GM12875 (cell line): ENCODE measurements at regions not wholly inside any gene's neighbourhood (a gene's known extent, or its start where the extent isn't known, plus 50 kb on each side); places are given as distances from the start of the nearest gene placed in this dataset.

Source experiments
- H3K4me3 ChIP-seq: one replicate; pipeline ENCODE4 v1.5.1; 2011; ENCODE audit warnings: low read depth, low read length, control low read depth
- TF ChIP-seq, protein P1 (sequence below): IDR thresholded peaks from 2 replicates; pipeline ENCODE4 v1.5.1; 2011; ENCODE audit warnings: low read depth, mild to moderate bottlenecking, control low read depth, inconsistent platforms, low read length, moderate library complexity, borderline replicate concordance; ENCODE audit not compliant: insufficient read depth

DNA sequence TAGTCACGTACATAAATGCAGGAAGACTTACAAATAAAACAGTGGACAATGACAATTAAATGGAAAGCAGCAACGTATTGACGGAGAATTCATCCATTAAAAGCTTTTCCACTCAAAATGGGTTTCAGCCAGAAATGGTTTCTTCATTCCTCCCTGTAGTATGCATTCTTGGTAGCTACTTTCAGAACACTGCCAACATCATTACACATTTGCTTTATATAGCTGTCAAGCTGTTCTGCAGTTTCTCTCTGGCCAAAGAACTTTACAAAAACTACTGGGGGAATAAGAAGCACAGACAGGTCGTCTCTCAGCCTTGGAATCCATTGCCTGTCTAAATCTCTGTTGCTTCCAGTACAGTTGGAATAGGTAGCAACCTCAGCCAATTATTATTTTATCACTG, 84.1 kb upstream of the NCKAP5 start:
- TF ChIP-seq, protein P1, sequence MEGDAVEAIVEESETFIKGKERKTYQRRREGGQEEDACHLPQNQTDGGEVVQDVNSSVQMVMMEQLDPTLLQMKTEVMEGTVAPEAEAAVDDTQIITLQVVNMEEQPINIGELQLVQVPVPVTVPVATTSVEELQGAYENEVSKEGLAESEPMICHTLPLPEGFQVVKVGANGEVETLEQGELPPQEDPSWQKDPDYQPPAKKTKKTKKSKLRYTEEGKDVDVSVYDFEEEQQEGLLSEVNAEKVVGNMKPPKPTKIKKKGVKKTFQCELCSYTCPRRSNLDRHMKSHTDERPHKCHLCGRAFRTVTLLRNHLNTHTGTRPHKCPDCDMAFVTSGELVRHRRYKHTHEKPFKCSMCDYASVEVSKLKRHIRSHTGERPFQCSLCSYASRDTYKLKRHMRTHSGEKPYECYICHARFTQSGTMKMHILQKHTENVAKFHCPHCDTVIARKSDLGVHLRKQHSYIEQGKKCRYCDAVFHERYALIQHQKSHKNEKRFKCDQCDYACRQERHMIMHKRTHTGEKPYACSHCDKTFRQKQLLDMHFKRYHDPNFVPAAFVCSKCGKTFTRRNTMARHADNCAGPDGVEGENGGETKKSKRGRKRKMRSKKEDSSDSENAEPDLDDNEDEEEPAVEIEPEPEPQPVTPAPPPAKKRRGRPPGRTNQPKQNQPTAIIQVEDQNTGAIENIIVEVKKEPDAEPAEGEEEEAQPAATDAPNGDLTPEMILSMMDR: no peak
- H3K4me3 ChIP-seq: no peak overlapping the region

DNA sequence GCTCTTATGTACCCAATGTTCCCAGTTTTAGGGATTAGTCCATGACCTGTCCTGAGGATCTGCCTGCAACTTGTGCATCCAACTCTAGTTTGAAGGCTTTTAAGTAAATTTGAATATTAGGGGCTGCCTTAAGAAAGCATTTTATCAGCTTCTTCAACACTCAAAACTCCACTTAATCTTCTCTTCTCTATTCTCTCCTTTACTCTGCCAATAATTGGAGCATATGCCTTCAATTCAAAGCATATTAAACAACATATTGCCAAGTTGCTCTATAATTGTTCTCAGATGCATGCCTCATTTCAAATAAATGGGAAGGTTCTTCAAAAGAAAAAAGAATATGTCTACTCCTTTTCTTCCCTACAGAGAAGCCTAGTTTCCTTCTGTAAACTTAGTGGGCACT, 84.8 kb upstream of the NCKAP5 start:
- H3K4me3 ChIP-seq: no peak overlapping the region
- TF ChIP-seq, protein P1: no peak

DNA sequence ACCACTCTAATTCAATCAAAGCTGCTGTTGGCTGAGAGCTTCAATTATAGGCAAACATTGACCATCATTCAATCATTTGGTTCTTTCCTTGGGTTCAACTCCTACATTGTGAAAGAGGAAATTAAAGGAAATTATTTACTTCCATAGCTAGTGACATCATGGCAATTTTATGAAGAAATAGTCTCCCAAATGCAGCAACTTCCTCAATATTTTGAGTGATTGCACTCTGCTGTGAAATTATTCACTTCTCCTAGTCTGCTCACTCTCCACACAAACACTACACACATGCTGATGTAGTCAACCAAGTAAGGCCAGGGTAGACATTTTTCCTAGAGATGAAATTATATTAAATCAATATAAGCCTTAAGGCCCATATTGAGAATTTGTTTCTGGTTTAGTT, 86.7 kb upstream of the NCKAP5 start:
- H3K4me3 ChIP-seq: no peak overlapping the region
- TF ChIP-seq, protein P1: no peak

DNA sequence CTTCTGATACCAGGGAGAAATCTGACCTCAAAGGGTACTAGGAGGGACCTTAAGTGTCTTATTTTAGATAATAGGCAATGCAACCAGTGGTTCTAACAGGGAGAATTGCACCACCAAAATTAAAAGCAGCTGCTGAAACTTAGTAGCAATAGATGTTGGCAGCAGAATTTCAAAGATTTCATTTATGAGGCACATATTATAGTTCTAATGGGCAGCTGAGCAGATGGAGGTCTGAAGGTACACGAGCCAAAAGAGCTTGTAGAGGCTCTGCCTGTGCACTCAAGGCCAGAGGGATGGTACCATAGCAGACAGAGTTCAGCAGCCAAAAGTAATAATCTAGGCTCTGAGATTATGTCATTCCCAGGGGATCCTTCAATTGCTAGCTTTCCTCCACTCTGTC, 87.3 kb upstream of the NCKAP5 start:
- TF ChIP-seq, protein P1: no peak
- no peak overlapping the region for H3K4me3 ChIP-seq

DNA sequence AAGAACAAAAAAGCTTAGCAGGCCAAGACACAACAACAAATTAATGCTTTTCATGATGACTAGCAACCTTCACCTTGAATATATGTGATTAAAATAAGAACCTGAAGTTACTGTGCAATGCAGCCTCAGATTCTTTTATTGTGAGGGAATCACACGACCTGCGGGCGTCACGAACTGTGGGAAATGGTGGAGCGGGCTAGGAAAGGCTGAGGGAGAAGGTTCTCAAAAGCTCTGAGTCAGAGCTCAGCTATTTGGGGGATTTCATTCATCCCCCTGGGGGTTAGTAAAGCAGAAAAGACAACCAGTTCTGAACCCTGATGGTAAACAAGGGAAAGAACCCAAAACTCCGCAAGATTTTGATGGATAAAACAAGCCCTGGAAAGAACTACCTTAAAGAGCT, 89.3 kb upstream of the NCKAP5 start:
- H3K4me3 ChIP-seq: no peak overlapping the region
- TF ChIP-seq, protein P1: no peak

DNA sequence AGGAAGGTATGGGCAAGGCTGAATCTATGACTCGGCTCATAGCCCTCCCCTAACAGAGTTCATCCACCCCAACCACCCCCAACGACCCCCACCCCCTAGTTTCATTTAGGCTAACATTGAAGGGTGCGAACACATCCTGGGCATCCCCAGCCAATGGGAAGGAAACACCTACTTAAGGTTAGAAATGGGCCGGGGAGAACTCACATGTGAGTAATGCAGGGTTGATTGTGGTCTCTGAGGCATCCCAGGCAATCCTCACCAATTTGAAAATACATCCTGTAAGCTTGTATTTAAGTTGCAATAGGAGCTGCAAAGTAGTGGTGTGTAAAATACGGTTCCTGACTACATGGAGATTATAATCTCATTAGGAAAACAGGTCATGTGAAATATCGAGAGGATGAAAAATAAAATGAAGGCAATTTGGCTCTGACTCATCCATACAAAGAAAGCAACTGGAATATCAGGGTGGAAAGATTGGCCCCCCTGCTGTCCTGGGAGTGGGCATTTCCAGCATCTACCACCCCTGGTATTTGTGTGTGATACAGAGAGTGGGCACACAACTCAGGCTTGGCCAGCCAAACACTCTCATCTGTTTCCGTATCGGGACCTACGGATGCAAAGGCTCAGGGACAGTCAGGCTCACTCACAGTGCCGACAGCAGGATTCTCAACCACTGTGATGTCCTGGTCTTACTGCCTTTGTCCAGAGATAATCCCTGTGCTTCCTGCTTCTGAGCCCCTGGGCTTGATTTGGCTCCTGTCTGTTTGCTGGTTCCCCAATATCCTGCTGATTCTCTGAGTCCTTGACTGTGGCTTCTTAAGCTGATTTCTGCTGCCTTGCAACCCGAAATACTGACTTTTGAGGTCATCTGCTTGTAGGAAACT, 90.0 kb upstream of the NCKAP5 start:
- no peak overlapping the region for H3K4me3 ChIP-seq
- TF ChIP-seq, protein P1: no peak

DNA sequence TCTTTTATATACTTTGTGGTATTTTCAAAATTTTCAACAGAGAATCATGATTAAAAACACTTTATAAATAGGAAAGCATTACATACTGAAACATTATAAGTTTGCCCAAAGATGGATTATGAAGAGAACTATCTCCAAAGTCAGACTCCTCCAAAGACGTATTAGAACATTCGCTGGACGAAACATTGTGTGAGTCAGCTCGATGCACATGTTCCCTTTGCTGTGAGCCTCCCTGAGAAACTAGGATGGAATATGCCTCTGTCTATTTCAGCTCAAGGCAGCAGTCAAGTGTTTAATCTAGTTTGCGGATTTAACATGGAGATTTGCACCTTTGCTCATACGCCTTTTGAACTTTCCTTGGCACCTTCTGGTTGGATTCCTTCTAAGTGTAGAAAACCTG, 92.2 kb upstream of the NCKAP5 start:
- H3K4me3 ChIP-seq: no peak overlapping the region
- TF ChIP-seq, protein P1: no peak
